Endothelial cell of umbilical vein (primary cell): ENCODE measurements at regions not wholly inside any gene's neighbourhood (a gene's known extent, or its start where the extent isn't known, plus 50 kb on each side); places are given as distances from the start of the nearest gene placed in this dataset.

Experiments
- BruUV-seq: library from RNA; stranded (reverse); fragments of 400-500 nt; replicated peaks from 2 replicates; lab custom pipeline; 2021; lab: Mats Ljungman, UMichigan
- CTCF ChIA-PET: fragments of 300-600, 350-600 bp; sonication (Branson Sonifier 250); formaldehyde crosslinking; loops from one replicate; lab custom pipeline; 2021; ENCODE audit warnings: antibody characterized with exemption, inconsistent platforms; lab: Charles Lee
- POLR2A ChIA-PET: fragments of 300-600, 350-600 bp; sonication (Branson Sonifier 250); formaldehyde crosslinking; loops from one replicate; lab custom pipeline; 2021; ENCODE audit warnings: antibody characterized with exemption, inconsistent platforms; lab: Charles Lee
- DNase-seq: peaks from one replicate; pipeline ENCODE4 v3.0.0-alpha.2; 2011; ENCODE audit warnings: low read depth, low spot score
- FAIRE-seq: peaks from 2 replicates; lab custom pipeline; 2011; peaks lifted over from hg19 to GRCh38; lab: Jason Lieb, UNC
- H2AFZ ChIP-seq: 2 replicates; pipeline ENCODE4 v1.6.0; 2012; ENCODE audit warnings: low read depth, low read length, control low read depth, inconsistent platforms
- H3K27ac ChIP-seq: 2 replicates; pipeline ENCODE4 v1.5.1; 2011; ENCODE audit warnings: low read depth, mild to moderate bottlenecking, control low read depth, low read length, moderate library complexity; ENCODE audit not compliant: insufficient read depth
- H3K27me3 ChIP-seq, 2 experiments: 2 replicates each; pipeline versions ENCODE4 v1.6.0 to v1.6.1; 2011; ENCODE audit warnings: low read length in 2 of 2, mixed read lengths in 1 of 2; ENCODE audit not compliant: control insufficient read depth in 2 of 2, insufficient read depth in 2 of 2
- H3K36me3 ChIP-seq, 2 experiments: 2 replicates in 1 of 2; 3 replicates in 1 of 2; pipeline ENCODE4 v1.5.1; 2011; ENCODE audit warnings: low read length in 2 of 2, mild to moderate bottlenecking in 1 of 2, moderate library complexity in 1 of 2; ENCODE audit not compliant: control insufficient read depth in 2 of 2, insufficient read depth in 2 of 2; ENCODE audit errors: extremely low read depth in 1 of 2
- H3K4me1 ChIP-seq: 3 replicates; pipeline ENCODE4 v1.5.1; 2011; ENCODE audit warnings: mild to moderate bottlenecking, low read length; ENCODE audit not compliant: control insufficient read depth, insufficient read depth; ENCODE audit errors: extremely low read depth
- H3K4me2 ChIP-seq: 2 replicates; pipeline ENCODE4 v1.6.1; 2011; ENCODE audit warnings: low read length, control low read depth, mixed read lengths; ENCODE audit not compliant: insufficient read depth
- H3K4me3 ChIP-seq, 3 experiments: fragments of 200-600 bp in 1 of 3; sonication (generic), shearing (Covaris generic) in 1 of 3; replicated peaks in 1 of 3; 2 replicates each; pipeline ENCODE4 v1.5.1; 2011 to 2016; ENCODE audit warnings: control low read depth in 3 of 3, low read length in 3 of 3, mild to moderate bottlenecking in 2 of 3, inconsistent platforms in 1 of 3, low read depth in 1 of 3, moderate library complexity in 1 of 3; ENCODE audit not compliant: insufficient read depth in 1 of 3
- H3K79me2 ChIP-seq: 2 replicates; pipeline ENCODE4 v1.6.0; 2012; ENCODE audit warnings: low read length, inconsistent platforms; ENCODE audit not compliant: control insufficient read depth, insufficient read depth
- H3K9ac ChIP-seq: replicated peaks from 2 replicates; pipeline ENCODE3; 2011; ENCODE audit warnings: low read length, control low read depth; ENCODE audit not compliant: insufficient read depth; ENCODE audit errors: extremely low read depth
- H3K9me1 ChIP-seq: replicated peaks from 3 replicates; pipeline ENCODE4 v1.6.0; 2011; ENCODE audit warnings: mild to moderate bottlenecking, low read length; ENCODE audit not compliant: control insufficient read depth, insufficient read depth; ENCODE audit errors: extremely low read depth
- H3K9me3 ChIP-seq: replicated peaks from 2 replicates; pipeline ENCODE4 v1.5.1; 2012; ENCODE audit warnings: low read length, inconsistent platforms; ENCODE audit not compliant: control insufficient read depth, insufficient read depth
- H4K20me1 ChIP-seq: replicated peaks from 2 replicates; pipeline ENCODE3; 2011; ENCODE audit warnings: mild to moderate bottlenecking, low read length; ENCODE audit not compliant: control insufficient read depth, insufficient read depth; ENCODE audit errors: extremely low read depth
- EZH2 ChIP-seq: IDR thresholded peaks from 2 replicates; pipeline ENCODE4 v1.6.1; 2012; ENCODE audit warnings: borderline replicate concordance, low read depth, mild to moderate bottlenecking, moderate library complexity, low read length, inconsistent platforms; ENCODE audit not compliant: severe bottlenecking
- FOS ChIP-seq: IDR thresholded peaks from 2 replicates; pipeline ENCODE4 v1.6.1; 2011; ENCODE audit warnings: mild to moderate bottlenecking, low read length, moderate library complexity, borderline replicate concordance; ENCODE audit not compliant: insufficient read depth
- GATA2 ChIP-seq: IDR thresholded peaks from 2 replicates; pipeline ENCODE4 v1.7.0; 2011; ENCODE audit warnings: low read depth, mild to moderate bottlenecking, moderate library complexity, mixed read lengths, low read length; ENCODE audit not compliant: insufficient read length, insufficient read depth
- JUN ChIP-seq: IDR thresholded peaks from 2 replicates; pipeline ENCODE4 v1.6.1; 2011; ENCODE audit warnings: borderline replicate concordance, low read depth; ENCODE audit not compliant: insufficient read length, insufficient read depth
- MYC ChIP-seq: IDR thresholded peaks from one replicate; pipeline ENCODE4 v1.6.1; 2011; ENCODE audit warnings: mild to moderate bottlenecking, low read depth, low read length
- POLR2A ChIP-seq: IDR thresholded peaks from 2 replicates; pipeline ENCODE4 v1.6.1; 2012; ENCODE audit warnings: low read depth, mild to moderate bottlenecking, control low read depth, low read length
- POLR2AphosphoS5 ChIP-seq: IDR thresholded peaks from 2 replicates; pipeline ENCODE4 v1.6.1; 2012; ENCODE audit warnings: low read depth, mild to moderate bottlenecking, control low read depth, low read length, moderate library complexity; ENCODE audit not compliant: insufficient read depth
- dilution Hi-C: fragments of 300-500 bp; cut with MboI; formaldehyde crosslinking; loops from one replicate; pipeline ENCODE4 v1.15.0; 2019; ENCODE audit warnings: low sequenced_read_pairs; ENCODE audit not compliant: extremely low pct_ligation_motif_present
- intact Hi-C: fragments of 100-400 bp; cut with micrococcal nuclease; formaldehyde crosslinking; loops from one replicate; pipeline ENCODE4 v1.10.0; 2022
- TF ChIP-seq, protein P1 (sequence below): IDR thresholded peaks from 2 replicates; pipeline ENCODE4 v1.6.1; 2011; ENCODE audit not compliant: insufficient read depth, insufficient read length
- TF ChIP-seq, protein P2 (sequence below), 2 donors: IDR thresholded peaks; 1 replicate in 1 of 2; 2 replicates in 1 of 2; pipeline ENCODE4 v1.5.1; 2011; ENCODE audit warnings: low read length in 2 of 2, mild to moderate bottlenecking in 2 of 2, moderate library complexity in 2 of 2, control low read depth in 1 of 2, inconsistent platforms in 1 of 2, low read depth in 1 of 2; ENCODE audit not compliant: insufficient read depth in 1 of 2; ENCODE audit errors: extremely low read depth in 1 of 2

DNA sequence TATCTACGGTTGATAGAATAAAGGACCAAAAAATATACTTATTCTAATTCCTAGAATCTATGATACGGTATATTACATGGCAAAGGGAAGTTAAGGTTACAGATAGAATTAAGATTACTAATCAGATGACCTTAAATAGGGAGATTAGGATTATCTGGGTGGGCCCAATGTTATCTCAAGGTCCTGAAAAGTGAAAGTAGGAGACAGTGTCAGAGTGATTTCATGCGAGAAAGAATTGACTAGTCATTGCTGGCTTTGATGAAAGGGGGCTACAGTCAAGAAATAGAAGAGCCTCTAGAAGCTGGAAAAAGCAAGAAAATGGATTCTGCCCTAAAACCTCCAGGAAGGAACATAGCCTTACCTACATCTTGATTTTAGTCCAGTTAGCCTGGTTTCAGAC is 176.9 kb upstream of the PPP1R2C start:
- FAIRE-seq: no peak
- DNase-seq: no peak
- H3K27me3 ChIP-seq: no peaks in the 10 kb centered on the region
- H3K9ac ChIP-seq: no peak overlapping the region
- no peaks in the 10 kb centered on the region for H3K4me1 ChIP-seq
- no peak overlapping the region for H3K4me2 ChIP-seq
- ChIA-PET POLR2A (no interaction called here), CTCF (no interaction called here)
- H4K20me1 ChIP-seq: no peaks in the 10 kb centered on the region
- no peak overlapping the region for H2AFZ ChIP-seq
- no peaks in the 10 kb centered on the region for H3K36me3 ChIP-seq
- no peak for TF ChIP-seq JUN
- TF ChIP-seq POLR2AphosphoS5: no peak
- TF ChIP-seq, protein P1, sequence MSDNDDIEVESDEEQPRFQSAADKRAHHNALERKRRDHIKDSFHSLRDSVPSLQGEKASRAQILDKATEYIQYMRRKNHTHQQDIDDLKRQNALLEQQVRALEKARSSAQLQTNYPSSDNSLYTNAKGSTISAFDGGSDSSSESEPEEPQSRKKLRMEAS: no peak
- no peak for TF ChIP-seq FOS
- no peak for TF ChIP-seq POLR2A
- TF ChIP-seq MYC: no peak
- no peak for TF ChIP-seq EZH2
- TF ChIP-seq, protein P2, sequence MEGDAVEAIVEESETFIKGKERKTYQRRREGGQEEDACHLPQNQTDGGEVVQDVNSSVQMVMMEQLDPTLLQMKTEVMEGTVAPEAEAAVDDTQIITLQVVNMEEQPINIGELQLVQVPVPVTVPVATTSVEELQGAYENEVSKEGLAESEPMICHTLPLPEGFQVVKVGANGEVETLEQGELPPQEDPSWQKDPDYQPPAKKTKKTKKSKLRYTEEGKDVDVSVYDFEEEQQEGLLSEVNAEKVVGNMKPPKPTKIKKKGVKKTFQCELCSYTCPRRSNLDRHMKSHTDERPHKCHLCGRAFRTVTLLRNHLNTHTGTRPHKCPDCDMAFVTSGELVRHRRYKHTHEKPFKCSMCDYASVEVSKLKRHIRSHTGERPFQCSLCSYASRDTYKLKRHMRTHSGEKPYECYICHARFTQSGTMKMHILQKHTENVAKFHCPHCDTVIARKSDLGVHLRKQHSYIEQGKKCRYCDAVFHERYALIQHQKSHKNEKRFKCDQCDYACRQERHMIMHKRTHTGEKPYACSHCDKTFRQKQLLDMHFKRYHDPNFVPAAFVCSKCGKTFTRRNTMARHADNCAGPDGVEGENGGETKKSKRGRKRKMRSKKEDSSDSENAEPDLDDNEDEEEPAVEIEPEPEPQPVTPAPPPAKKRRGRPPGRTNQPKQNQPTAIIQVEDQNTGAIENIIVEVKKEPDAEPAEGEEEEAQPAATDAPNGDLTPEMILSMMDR (IDR thresholded peaks at IDR 0.05; ENCODE audit: extremely low read depth in 1 of 2, insufficient read depth in 1 of 2, low read depth in 1 of 2, low read length in 2 of 2): no peak
- no peak for TF ChIP-seq GATA2
- no peak overlapping the region for H3K27ac ChIP-seq
- dilution Hi-C loops: no loop called here
- no peaks in the 10 kb centered on the region for H3K9me1 ChIP-seq
- no peak overlapping the region for H3K4me3 ChIP-seq
- no peaks in the 10 kb centered on the region for H3K79me2 ChIP-seq
- H3K9me3 ChIP-seq: no peaks in the 10 kb centered on the region
- no TSS peak for BruUV-seq
- intact Hi-C loops: no loop called here
